HepG2 (cell line): ENCODE measurements at regions not wholly inside any gene's neighbourhood (a gene's known extent, or its start where the extent isn't known, plus 50 kb on each side); places are given as distances from the start of the nearest gene placed in this dataset.

Source experiments
- RAD51 ChIP-seq: fragments of 450-650 bp; IDR thresholded peaks from 2 replicates; pipeline ENCODE4 v1.6.1; 2016; ENCODE audit warnings: borderline replicate concordance
- TF ChIP-seq, protein P1 (sequence below): sonication (generic); formaldehyde crosslinking; conservative IDR thresholded peaks from 2 replicates; pipeline ENCODE4 v1.4.0; 2020; ENCODE audit warnings: missing genetic modification reagents
- TF ChIP-seq, protein P2 (sequence below), 2 experiments: sonication (generic) in 1 of 2; formaldehyde crosslinking in 1 of 2; IDR thresholded peaks; 2 replicates each; pipeline versions ENCODE4 v1.6.1 to v1.9.0; 2014 to 2022; ENCODE audit warnings: antibody characterized with exemption in 1 of 2, borderline replicate concordance in 1 of 2, inconsistent platforms in 1 of 2, low read depth in 1 of 2, missing genetic modification reagents in 1 of 2

DNA sequence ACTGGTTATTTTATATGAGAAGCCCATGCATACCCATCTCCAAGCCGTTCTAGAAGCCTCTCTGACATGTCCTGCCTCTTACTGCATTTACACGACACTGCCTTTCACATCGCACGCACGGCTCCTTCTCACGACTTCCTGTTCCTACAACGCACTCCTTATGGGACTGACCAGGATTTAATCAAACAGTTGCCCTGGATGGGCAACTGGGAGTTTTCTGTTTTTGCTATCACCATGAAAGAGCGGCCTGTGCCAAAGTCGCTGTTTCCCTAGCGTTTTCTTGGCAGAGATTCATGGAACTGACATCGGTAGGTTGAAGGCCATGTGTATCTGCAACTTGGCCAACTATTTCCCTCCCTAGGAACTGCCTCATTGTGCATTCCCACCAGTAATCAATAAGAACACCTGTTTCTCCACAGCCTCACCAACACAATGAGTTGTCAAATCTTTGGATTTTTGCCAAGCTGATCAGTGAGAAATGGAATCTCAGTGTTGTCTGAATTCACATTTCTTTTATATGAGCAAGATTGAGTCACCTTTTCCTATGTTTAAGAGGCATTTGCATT lies 97.2 kb upstream of the OTOS start (continued):
- TF ChIP-seq, protein P1, sequence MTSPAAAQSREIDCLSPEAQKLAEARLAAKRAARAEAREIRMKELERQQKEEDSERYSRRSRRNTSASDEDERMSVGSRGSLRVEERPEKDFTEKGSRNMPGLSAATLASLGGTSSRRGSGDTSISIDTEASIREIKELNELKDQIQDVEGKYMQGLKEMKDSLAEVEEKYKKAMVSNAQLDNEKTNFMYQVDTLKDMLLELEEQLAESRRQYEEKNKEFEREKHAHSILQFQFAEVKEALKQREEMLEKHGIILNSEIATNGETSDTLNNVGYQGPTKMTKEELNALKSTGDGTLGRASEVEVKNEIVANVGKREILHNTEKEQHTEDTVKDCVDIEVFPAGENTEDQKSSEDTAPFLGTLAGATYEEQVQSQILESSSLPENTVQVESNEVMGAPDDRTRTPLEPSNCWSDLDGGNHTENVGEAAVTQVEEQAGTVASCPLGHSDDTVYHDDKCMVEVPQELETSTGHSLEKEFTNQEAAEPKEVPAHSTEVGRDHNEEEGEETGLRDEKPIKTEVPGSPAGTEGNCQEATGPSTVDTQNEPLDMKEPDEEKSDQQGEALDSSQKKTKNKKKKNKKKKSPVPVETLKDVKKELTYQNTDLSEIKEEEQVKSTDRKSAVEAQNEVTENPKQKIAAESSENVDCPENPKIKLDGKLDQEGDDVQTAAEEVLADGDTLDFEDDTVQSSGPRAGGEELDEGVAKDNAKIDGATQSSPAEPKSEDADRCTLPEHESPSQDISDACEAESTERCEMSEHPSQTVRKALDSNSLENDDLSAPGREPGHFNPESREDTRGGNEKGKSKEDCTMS (CRISPR knock-in tag) = no peak
- TF ChIP-seq, protein P2, sequence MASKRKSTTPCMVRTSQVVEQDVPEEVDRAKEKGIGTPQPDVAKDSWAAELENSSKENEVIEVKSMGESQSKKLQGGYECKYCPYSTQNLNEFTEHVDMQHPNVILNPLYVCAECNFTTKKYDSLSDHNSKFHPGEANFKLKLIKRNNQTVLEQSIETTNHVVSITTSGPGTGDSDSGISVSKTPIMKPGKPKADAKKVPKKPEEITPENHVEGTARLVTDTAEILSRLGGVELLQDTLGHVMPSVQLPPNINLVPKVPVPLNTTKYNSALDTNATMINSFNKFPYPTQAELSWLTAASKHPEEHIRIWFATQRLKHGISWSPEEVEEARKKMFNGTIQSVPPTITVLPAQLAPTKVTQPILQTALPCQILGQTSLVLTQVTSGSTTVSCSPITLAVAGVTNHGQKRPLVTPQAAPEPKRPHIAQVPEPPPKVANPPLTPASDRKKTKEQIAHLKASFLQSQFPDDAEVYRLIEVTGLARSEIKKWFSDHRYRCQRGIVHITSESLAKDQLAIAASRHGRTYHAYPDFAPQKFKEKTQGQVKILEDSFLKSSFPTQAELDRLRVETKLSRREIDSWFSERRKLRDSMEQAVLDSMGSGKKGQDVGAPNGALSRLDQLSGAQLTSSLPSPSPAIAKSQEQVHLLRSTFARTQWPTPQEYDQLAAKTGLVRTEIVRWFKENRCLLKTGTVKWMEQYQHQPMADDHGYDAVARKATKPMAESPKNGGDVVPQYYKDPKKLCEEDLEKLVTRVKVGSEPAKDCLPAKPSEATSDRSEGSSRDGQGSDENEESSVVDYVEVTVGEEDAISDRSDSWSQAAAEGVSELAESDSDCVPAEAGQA (IDR thresholded peaks at IDR 0.05; ENCODE audit: low read depth) = no peak
- TF ChIP-seq, protein P2 (CRISPR knock-in tag; IDR thresholded peaks at IDR 0.05; ENCODE audit: borderline replicate concordance) = no peak
- TF ChIP-seq RAD51 = no peak
